Ishikawa (cell line): ENCODE measurements at regions not wholly inside any gene's neighbourhood (a gene's known extent, or its start where the extent isn't known, plus 50 kb on each side); places are given as distances from the start of the nearest gene placed in this dataset.

Experiments
- FOXM1 ChIP-seq: IDR thresholded peaks from 2 replicates; pipeline ENCODE4 v1.6.1; 2012; ENCODE audit warnings: low read depth, borderline replicate concordance
- MAX ChIP-seq: IDR thresholded peaks from 2 replicates; pipeline ENCODE4 v1.6.1; 2012
- RAD21 ChIP-seq: IDR thresholded peaks from 2 replicates; pipeline ENCODE4 v1.6.1; 2012; ENCODE audit warnings: low read depth
- TAF1 ChIP-seq: IDR thresholded peaks from 2 replicates; pipeline ENCODE4 v1.6.1; 2012; ENCODE audit warnings: low read depth, mild to moderate bottlenecking
- USF1 ChIP-seq: IDR thresholded peaks from 2 replicates; pipeline ENCODE4 v1.6.1; 2012

DNA sequence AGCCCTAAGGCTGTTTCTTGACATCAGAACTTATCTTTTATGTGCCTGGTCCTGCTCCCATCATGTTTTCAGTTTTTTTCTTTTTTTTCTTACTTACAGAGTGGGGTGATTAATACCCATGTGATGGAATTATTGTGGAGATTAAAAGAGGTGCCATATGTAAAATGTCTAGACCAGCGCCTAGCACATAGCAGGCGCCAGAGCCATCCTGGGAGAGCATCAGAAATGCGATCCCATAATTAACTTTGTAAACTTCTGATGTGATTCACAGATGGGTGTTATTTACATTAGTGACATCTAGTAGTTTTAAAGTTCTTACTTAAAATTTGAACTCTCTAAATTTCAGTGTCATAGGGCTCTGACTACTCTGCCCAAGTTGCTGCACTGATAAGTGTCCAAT, 66.2 kb upstream of the PGRMC2 start:
- TF ChIP-seq MAX (no peak), TAF1 (no peak), RAD21 (no peak), FOXM1 (no peak), USF1 (no peak)
